HG03045 (cell line): ENCODE measurements at regions not wholly inside any gene's neighbourhood (a gene's known extent, or its start where the extent isn't known, plus 50 kb on each side); places are given as distances from the start of the nearest gene placed in this dataset.

Source experiments
- ATAC-seq: cut with Tn5 transposase; IDR thresholded peaks from one replicate; pipeline ENCODE4 v1.9.1; 2021; ENCODE audit warnings: mild to moderate bottlenecking, moderate library complexity; ENCODE audit not compliant: unreplicated experiment

- ATAC-seq = no peak
Measured at GRCh38 chr4:108567831-108568230, 52.5 kb upstream of the RPL34 start.

DNA sequence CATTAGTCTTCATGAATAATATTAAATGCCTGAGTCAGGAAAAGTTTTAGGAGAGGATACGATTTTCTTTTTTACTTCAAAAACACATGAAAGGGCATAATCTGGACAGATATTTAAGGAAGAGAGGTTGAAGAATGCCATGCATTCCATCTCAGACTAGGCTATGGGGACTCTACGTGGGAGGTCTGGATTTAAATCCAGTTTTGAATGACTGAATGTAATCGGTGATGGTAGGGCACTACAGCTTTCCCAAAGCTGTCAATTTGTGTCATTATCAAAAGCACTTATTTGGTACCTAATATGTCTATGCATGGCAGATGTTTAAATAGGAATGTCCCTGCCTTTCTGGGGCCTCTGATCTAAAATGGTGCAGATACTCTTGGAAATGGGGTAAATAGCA is 59.3 kb upstream of the RPL34 start:
- no peak for ATAC-seq

GRCh38 chr4:108560616-108561015 is 59.8 kb upstream of the RPL34 start:
- ATAC-seq = no peak

GRCh38 chr4:108559911-108560310 is 60.5 kb upstream of the RPL34 start:
- ATAC-seq = no peak

DNA sequence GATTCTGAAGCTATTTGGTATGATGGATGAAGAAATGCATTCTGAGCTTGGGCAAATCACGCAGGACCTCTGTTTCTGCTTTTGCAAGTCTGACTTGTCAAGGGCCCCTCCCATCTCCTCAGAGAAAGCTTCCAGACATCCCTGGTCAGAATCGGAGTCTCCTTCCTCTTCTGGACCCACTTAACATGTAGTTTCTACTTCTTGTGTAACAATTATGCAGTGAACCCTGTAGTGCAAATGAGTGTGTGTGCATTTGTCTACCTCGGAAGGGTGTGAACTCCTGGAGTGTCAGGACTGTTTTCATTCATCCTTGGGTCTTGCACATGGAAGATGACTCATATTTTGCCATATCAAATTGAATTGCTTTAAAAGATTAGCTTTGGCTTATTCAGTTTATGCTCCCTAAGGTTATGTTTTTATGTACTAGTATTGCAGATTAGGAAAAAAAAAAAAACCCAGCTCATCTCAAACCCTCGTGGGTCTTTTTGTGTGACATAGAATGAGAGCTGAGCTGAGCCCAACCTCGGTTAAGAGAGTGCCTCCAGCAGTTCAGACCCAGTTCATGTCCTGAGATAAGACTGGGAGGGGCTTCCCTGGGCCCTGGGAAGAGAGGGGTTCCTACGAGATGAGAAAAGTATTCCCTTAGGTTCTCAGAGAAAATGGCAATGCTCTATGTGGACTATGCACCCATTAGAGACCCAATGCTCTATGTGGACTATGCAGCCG is 61.1 kb upstream of the RPL34 start:
- ATAC-seq = no peak

DNA sequence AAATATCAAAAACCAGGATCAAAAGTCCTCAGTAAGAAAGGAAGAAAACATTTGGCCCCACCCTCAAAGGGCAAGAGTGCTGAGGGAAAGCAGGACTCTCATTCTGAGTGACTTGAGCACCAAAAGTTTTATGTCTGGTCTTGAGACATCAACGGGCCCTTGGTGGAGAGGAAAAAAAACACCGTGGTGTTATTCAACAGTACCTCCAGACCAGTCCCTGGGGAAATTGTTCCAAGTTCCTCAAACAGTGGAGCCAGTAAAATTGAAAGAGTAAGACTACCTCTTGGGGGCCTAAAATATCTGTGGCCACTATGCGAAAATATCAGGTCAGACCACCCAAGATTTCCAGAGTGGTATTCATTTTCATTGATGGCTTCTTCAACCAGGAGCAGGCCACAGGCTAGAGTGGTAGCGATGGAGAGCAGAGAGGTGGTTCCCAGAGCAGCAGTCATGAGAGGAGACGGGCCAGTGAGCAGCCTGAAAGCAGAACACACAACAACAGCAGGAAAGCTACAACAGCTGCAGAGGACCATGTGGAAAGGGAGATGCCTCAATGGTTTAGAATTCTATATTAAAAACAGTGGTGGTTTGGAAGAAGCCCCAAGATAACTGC is 63.7 kb upstream of the RPL34 start:
- peak; percentile 54 for ATAC-seq

DNA sequence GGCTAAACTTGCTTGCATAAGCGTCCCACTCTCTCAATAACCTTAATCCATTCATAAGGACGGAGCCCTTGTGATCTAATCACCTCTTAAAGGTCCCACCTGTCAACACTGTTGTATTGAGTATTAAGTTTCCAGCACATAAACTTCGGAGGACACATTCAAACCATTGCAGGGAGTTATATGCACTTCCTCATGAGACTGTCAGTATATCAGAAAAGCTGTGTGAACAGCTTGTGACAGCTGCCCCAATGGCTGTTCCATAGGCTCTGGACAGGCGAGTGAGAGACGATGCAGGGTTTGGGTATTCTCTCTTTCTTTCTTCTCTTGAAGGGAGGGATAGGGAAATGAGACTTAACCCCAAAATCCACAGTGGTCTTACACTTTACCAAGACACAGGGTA is 64.2 kb upstream of the RPL34 start:
- no peak for ATAC-seq

DNA sequence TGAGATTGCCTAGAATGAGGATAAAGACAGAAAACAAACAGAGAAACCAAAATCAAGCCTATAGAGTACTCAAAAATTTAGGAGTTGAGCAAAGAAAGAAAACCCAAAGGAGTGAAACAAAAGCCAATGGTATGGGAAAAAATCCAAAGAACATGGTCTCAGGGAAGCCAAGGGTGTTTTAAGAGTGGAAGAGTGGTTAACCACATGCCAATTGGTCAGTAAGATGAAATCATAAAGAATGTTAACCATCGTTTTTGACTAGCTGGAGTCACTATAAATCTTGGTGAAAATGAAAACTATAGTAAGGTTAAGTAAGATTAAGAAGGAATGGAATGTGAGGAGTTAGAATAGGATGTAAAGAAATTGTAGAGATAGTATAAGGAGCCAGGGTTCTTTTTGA is 64.7 kb upstream of the RPL34 start:
- no peak for ATAC-seq

DNA sequence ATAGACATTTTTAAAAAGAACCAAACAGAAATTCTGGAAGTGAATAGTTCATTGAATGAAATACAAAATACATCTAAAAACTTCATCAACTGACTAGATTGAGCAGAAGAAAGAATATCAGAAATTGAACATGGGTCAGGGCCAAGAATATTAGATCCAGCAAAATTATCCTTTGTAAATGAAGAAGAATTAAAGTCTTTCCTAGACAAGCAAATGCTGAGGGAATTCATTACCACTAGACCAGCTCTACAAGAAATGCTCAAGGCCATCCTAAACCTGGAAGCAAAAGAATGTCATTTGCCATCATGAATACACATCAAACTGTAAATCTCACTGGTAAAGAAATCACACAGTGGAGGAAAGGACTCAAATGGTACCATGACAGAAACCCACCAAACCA is 72.7 kb upstream of the RPL34 start:
- ATAC-seq = no peak

DNA sequence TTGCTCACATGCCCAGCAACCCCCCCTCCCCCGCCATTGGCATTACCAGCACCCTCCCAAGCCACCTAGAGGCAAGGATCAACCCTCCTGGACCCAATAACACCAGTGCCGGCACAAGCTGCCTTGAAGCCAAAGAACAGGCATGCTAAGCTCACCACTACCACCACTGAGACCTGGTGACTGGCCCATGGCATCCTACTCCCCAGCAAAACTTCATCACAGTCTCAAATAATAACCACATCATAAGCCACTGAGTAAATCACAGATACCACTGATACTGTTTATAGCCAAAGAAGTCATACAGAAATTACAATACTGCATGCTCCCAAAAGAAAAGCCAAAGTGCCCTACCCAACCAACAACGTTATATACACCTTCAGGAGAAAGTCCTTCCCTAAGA is 73.6 kb upstream of the RPL34 start:
- ATAC-seq = no peak

DNA sequence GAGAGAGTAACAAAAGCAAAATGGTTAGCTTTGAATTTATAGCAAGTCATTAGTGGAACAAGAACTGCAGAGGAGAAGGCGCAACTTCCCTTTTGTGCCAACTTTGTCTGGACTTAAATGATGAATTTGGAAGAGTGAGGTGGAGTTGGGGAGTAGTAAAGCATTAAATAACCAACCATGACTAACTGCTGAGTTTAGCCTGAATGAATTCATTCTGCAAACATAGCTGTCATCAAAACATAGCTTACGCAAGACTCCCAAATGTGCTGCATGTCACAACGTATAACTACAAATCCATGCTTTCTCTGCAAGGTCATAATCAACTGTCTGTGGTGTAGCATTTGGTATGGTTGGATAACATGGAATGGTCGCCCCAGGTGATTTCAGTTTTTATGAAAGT is 75.9 kb upstream of the RPL34 start:
- no peak for ATAC-seq

GRCh38 chr4:108543359-108543968 is 76.9 kb upstream of the RPL34 start:
- no peak for ATAC-seq

DNA sequence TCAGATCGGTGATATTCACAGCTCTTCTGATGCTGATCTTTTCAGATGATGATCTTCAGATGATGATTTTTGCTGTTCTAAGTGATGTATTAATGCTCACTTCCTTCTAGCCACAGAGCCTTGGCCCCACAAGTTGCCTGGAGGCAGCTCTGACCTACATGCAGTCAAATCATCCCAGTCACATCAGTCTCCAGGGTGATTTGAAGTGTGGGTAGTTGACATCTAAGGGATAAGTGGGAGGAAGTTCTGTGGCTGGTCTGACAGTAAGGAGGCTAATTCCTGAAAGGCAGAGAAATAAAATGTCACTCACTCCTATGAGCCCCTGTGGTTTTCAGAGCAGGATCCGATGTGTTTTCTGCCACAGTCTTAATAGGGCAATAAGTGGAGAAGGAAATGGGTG is 79.8 kb upstream of the RPL34 start:
- no peak for ATAC-seq

DNA sequence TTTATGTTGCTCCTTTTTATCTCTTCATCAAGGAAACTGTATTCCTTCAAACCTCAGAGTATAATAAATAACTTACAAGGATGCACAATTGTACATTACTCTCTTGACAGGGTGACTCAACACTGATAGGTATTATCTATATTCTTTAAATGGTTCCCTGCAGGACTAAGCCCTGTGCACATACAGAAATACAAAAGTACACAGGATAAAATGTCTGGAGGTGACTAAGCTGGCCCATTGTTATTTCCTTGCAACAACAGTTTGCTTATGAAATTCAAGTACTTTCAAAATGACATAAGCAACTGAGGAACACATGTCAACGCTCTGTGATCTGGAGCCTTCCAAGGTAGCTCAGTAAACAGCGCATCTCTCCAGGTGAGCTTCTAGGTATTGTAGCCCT is 83.8 kb upstream of the RPL34 start:
- ATAC-seq = no peak

- no peak for ATAC-seq
Measured at GRCh38 chr4:108535757-108536156, 84.6 kb upstream of the RPL34 start.

- no peak for ATAC-seq
Measured at GRCh38 chr4:108533876-108534275, 86.5 kb upstream of the RPL34 start.

DNA sequence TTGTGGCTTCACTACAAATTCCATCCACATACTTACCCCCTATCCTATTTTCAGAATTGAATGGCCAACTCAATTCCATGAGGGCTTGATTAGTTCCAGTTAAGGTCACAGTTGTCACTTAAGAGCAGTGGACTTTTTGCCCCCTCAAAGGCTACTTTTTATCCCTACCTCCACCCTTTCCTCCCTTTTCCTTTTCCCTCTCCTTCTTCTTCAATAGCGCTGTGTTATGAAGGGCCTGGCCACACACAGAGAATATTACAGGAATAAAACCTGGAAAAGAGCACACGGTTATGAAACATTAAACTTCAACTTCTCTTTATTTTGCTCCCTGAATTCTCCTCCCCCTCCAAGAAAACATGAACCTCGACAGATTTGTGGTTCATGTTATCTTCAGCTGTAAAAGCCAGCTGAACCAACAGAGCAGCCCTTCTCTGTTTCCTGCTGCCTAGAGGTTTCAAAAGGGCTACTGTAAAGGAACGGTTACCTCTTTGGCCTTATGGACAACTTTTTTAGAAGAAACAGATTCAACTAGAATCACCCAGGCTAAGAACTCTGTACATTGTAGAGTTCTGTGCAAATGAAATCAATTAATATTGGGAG is 87.0 kb upstream of the RPL34 start:
- ATAC-seq = no peak

GRCh38 chr4:108532738-108533137 is 87.6 kb upstream of the RPL34 start:
- ATAC-seq = no peak

- no peak for ATAC-seq
Measured at GRCh38 chr4:108532187-108532586, 88.2 kb upstream of the RPL34 start.

GRCh38 chr4:108531461-108531860 is 88.9 kb upstream of the RPL34 start:
- ATAC-seq = no peak

DNA sequence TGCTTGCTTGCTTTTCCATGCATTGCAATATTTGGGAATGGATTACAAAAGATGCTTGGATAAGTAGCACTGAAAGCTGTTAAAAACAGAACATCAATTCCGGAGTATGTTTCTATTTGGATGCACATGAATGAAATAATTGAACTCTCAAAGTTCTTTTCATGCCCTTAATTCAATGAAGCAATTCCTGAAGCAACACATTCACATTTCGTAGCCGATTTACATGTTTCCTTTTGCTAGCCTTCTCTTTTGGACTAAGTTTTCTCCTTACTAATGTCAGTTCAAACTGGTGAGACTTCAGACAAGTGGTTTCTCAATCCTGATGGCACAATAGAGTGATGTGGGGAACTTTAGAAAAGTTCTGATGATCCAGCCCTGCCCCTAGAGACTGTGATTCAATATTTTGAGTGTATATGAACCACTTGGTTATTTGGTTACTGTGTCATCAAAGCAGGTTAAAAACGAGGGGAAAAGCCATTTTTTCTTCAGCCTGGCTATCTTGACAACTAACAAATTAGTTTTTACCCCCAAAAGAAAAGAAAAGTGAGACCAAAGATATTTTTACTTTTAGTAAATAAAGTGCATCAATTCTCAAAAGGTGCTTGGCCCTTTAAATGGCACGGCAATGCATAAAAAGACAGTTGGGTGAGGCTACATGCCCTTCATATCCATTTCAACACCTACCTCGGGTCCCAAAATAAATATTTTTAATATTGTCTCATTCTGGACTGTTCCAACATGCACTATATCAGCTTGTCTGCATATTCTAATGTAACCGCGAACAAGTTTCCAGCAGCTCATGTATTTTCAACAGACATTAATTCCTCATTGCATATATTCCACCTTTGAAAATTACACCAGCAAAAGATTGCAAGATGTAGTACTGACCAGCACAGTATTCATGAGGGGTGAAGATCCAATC is 90.1 kb upstream of the RPL34 start:
- no peak for ATAC-seq
